Medulla oblongata (tissue), 1 donor: ENCODE measurements at regions not wholly inside any gene's neighbourhood (a gene's known extent, or its start where the extent isn't known, plus 50 kb on each side); places are given as distances from the start of the nearest gene placed in this dataset.
"Not testable (repeated sequence)": the region's sequence is repeated elsewhere in the genome, so short reads cannot be mapped to it uniquely, and the experiment has no call there.

Source experiments
- DNase-seq: peaks from one replicate; pipeline ENCODE4 v3.0.0-alpha.2; 2015; ENCODE audit errors: extremely low spot score

- no peak for DNase-seq
These were observed 418.5 kb upstream of the RGMB start for GRCh38 chr5:98354922-98355321.

- DNase-seq = no peak
These were observed 412.9 kb upstream of the RGMB start for GRCh38 chr5:98360548-98360947.

GRCh38 chr5:98363157-98363556 is 410.3 kb upstream of the RGMB start:
- DNase-seq = no peak

- DNase-seq = no peak
These were observed 408.9 kb upstream of the RGMB start for GRCh38 chr5:98364549-98364948.

- no peak for DNase-seq
These were observed 408.3 kb upstream of the RGMB start for GRCh38 chr5:98365126-98365525.

GRCh38 chr5:98368141-98368540 is 405.3 kb upstream of the RGMB start:
- no peak for DNase-seq

GRCh38 chr5:98372351-98372750 is 401.1 kb upstream of the RGMB start:
- no peak for DNase-seq

- DNase-seq = no peak
These were observed 381.4 kb upstream of the RGMB start for GRCh38 chr5:98391921-98392625.

GRCh38 chr5:98393205-98393604 is 380.3 kb upstream of the RGMB start:
- not testable (repeated sequence) for DNase-seq

- DNase-seq = no peak
These were observed 376.4 kb upstream of the RGMB start for GRCh38 chr5:98397081-98397480.

GRCh38 chr5:98398465-98398864 is 375.0 kb upstream of the RGMB start:
- peak; percentile 34 for DNase-seq

- no peak for DNase-seq
These were observed 371.8 kb upstream of the RGMB start for GRCh38 chr5:98401656-98402055.

GRCh38 chr5:98402130-98402529 is 371.3 kb upstream of the RGMB start:
- DNase-seq = no peak

GRCh38 chr5:98403131-98403530 is 370.3 kb upstream of the RGMB start:
- DNase-seq = no peak

- DNase-seq = no peak
These were observed 358.5 kb upstream of the RGMB start for GRCh38 chr5:98414938-98415337.

- DNase-seq = no peak
These were observed 357.8 kb upstream of the RGMB start for GRCh38 chr5:98415663-98416062.

GRCh38 chr5:98416541-98416940 is 356.9 kb upstream of the RGMB start:
- DNase-seq = no peak

GRCh38 chr5:98419825-98420224 is 353.6 kb upstream of the RGMB start:
- DNase-seq = no peak

- no peak for DNase-seq
These were observed 348.6 kb upstream of the RGMB start for GRCh38 chr5:98424681-98425450.

- no peak for DNase-seq
These were observed 347.8 kb upstream of the RGMB start for GRCh38 chr5:98425640-98426039.

- no peak for DNase-seq
These were observed 344.7 kb upstream of the RGMB start for GRCh38 chr5:98428806-98429205.

GRCh38 chr5:98432378-98432777 is 341.1 kb upstream of the RGMB start:
- no peak for DNase-seq

GRCh38 chr5:98433022-98433421 is 340.4 kb upstream of the RGMB start:
- no peak for DNase-seq
